SK-MEL-5 (cell line): ENCODE measurements at regions not wholly inside any gene's neighbourhood (a gene's known extent, or its start where the extent isn't known, plus 50 kb on each side); places are given as distances from the start of the nearest gene placed in this dataset.

Experiments used
- DNase-seq: peaks from one replicate; pipeline ENCODE4 v3.0.0-alpha.2; 2016; ENCODE audit warnings: low read depth, low spot score
- in situ Hi-C: cut with HindIII; loops from 2 replicates; pipeline ENCODE4 v1.10.0; 2016; ENCODE audit warnings: low sequenced_read_pairs, high pct_unique_total_duplicates, low pct_unique_long_range_greater_than_20kb

DNA sequence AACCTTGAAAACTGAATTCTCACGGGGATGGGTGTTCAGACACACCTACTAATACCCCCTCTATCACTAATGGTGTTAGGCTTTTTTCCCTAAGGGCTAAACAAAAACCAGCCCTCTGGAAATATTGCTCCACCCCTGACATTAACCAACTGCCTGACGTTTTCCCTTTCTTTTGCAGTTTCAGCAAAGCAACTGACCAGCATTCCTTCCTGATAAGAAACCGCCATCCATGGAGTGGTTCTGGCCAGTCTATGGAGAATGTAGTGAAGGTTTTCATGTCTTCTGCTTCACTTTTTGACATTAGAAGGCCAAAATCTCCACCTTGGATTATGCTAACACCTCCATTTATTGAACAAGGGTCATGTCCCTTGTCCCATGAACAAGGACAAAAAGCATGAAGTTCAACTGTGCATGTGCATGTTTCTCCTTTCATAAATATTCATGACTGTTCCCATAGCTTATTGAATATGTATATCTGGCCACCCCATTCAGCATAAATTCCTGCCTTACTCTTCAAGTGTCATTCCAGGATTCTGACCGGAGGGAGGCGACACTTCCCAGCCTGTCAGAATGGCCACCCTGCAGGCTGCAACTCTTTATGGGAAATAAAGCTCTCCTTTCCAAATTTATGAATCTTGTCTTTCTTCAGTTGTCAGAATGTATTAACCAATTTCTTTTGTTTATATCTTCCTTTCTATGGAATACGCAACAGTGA lies 314.3 kb downstream of the HHIPL2 start:
- in situ Hi-C loops, result no loop called here
- peak; percentile 48 for DNase-seq

DNA sequence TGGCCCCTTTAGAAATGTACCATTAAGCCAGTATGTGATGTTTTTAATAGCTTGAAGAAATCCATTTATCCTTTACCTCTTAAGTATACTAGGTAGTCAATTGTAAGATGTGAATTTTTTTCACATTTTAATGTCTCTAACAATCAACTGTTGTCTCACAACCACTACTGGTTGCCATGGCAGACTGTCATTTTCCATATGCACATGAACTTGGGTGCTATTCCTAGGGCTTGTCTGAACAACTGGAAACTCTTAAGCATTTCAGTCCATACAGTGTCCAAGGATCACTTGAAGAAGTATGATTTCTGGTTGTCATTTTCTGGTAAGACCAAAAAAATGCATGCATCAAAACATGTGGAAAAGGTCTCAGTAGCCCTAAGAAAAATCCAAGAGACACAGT lies 315.1 kb downstream of the HHIPL2 start:
- in situ Hi-C loops, result no loop called here
- no peak for DNase-seq

DNA sequence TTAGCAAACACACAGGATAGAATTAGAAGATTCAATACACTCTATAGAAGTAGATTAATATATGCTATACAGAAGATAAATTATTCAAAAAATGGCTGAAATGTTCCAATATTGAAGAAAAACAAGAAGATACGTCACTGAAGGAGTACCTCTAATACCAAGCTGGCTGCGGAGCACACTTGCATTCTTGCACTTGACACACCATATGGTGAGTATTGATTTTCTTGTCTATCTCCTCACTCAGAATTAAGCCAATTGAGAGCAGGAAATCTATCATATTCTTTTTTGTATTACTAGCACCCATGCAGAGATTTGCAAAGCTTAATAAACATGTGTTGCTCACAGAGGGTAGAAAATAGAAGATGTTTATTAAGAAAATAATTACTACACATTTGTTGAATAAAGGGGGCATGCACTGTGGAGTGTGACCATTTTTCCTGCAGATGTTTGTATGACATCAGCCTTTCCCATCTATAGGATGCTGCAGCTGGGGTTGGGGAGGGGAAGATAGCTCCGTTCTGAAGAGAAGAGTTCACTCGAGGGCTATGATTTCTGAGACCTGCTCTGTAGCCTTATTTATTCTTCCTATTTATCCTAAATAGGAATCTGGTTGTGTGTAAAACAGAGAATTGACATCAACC lies 318.1 kb downstream of the HHIPL2 start:
- in situ Hi-C loops, result no loop called here
- DNase-seq, result no peak

DNA sequence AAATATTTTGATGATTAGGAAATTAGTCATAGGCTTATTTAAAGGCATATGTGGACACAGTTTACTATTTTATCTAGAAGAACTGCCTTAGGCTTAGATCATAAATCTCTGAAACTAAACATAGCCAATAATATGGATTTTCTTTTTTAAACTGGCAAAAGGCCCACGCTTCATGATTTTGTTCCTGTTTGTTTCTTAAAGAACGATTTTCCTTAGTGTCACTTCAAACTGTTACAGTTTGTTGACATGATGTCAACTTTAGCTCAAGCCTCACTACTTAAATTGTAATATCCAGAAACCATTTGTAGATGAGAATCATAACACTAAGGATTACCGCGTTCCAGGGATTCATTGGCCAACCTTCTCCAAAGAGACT lies 322.6 kb downstream of the HHIPL2 start:
- in situ Hi-C loops, result no loop called here
- DNase-seq, result no peak

DNA sequence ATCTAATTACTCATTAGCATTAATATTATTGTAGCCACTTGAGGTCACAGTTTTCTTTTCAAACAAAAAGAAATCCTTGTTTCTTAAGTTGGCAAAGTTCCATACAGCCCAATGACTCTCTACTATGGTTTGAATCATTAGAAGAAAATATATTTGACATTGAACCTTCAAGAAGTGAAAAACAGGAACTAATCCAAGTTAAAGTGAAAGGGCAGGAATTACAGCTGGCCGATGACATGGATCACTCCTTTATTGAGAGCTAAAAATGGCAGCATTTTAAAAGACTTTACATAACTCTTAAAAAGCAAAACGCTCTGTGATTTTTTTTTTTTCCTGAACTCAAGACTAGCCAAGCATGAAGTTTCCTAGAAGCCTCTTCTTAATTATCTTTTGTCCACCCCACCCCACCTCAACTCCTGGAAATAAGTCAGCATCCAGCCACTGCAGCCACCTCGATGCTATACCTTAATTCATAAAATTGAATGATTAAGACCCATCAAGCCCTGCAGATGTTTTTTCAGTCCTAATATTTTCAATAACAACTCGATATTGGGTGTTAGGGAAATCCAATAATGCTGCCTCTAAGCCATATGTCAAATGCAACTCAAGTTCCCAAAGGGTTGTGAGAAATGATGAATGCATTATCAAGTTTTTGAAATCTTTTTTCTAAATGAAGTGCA lies 323.1 kb downstream of the HHIPL2 start:
- DNase-seq, result no peak
- in situ Hi-C loops, result no loop called here

DNA sequence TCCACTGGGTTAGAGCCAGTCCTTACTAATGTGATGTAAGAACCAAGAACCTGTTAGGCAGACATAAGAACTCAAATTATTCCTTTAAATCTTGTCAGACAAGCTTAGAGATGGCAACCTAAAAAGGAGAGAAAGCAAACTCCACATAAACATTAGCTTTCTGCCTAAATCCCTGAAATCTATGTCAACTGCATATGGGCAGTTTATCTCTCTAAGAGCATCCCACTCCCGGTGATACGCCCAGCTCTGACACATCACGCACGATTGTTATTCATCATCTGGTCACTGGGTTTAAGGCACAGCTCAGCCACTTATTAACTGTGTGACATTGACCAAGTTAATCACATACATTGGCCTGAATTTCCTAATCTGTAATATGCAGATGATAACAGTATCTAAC lies 323.7 kb downstream of the HHIPL2 start:
- in situ Hi-C loops, result no loop called here
- DNase-seq, result no peak

DNA sequence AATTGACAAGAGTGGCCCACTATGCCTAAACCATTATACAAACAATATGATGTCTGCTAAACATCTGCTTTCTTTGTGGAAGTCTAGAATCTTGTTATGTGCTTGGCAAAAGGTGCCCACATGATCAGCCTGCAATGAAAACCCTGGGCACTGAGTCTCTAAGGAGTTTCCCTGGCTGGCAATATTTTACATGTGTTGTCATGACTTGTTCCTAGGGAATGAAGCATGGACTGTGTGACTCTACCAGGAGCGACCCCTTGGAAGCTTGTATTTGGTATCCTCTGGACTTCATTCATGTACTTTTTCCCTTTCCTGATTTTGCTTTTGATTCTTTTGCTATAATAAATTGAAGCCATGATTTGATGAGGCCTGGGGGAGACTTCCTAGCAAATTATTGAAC lies 324.9 kb downstream of the HHIPL2 start:
- in situ Hi-C loops, result no loop called here
- DNase-seq, result no peak

DNA sequence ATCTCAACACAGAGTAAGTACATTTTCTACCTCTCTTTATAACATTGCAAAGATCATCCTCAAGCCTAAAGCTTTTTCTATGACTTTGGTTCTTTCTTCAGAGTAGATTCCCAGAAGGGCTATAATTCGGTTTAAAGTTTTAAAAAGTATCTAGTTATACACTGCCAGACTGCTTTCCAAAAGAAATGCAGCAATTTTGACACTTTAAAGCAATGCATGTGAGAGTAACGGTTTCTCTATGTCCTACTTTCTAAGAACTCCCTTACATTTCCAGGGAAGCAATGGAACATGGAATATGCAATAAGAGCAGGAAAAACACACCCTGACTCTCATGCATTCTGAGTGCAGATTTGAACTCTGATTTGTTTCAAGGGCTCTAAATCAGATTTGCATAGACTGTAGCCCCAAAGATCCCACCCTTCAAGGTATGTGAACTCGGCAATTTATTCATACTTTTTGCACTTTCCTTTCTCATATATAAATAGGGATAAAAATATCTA lies 331.6 kb downstream of the HHIPL2 start:
- DNase-seq, result no peak
- in situ Hi-C loops, result no loop called here

DNA sequence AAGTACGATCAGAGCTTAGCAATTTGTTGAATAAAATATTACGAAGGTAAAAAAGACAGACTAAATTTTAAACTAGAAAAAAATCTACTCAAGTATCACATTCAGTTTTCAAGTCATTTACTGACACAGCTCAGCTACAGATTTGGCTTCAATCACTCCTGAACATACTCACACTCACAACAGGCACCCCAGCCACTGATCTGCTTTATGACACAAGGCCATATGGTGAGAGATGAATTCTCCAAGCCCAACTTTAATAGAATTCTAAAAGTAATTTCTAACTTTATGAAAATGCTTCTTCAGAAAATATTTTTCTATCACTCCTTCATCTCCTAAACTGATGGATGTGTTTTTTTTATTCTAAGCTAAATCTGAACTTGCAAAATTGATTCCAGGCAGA lies 337.1 kb downstream of the HHIPL2 start:
- in situ Hi-C loops, result no loop called here
- no peak for DNase-seq

DNA sequence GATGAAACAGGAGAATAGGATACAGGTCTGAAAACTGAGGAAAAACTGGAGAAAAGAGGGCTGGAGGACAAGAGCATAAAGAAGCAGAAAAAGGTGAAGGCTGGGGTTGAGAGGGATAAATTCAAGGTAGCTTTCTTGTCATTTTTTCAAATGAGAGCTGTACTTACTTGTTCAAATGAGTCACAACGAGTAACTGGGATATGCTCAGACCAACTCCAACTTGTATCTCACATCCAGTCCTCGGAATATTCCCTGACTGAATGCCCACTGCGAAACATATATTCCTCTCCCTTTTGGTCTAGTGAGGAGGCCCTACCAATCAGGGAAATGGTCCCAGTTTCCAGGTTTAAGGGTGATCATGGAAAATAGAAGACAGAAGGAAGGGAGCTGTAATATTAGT lies 343.4 kb downstream of the HHIPL2 start:
- DNase-seq, result no peak
- in situ Hi-C loops, result no loop called here

DNA sequence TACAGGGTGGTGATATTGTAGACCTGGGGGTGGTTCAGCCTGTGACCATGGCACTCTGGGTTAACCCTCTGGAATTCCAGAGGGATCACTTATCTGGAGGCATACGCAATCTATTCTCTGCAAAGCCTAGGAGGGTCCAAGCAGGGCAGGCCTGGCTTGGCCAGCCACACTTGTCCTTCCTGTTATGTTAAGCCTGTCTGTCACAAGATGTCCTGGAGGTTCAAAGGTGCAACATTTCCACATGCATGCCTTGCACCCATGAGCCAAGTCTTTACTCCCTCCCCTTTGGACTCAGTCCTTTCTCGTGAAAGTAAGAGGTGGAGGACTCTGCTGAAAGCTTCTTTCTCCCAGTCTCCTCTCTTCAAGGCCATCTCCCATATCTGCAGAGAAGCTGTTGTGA lies 345.1 kb downstream of the HHIPL2 start:
- DNase-seq, result no peak
- in situ Hi-C loops, result no loop called here

DNA sequence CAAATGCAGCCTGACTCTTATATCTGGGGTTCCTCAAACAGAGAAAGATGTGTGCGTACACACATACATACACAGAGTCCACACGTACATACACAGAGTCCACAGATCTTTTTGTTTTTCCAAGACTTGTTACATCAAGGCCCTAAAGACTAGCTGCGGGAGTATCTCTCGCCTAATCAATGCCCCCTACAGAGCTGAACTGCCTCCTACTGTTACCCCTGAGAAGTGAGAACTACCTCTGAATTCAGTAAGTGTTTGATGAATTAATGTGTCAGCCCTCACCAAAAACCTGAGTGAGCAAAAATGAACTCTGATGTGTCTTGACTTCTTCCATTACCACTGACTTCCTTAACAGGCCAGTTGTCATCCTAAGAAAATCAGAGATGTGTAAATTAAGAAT lies 351.2 kb downstream of the HHIPL2 start:
- no peak for DNase-seq
- in situ Hi-C loops, result no loop called here

DNA sequence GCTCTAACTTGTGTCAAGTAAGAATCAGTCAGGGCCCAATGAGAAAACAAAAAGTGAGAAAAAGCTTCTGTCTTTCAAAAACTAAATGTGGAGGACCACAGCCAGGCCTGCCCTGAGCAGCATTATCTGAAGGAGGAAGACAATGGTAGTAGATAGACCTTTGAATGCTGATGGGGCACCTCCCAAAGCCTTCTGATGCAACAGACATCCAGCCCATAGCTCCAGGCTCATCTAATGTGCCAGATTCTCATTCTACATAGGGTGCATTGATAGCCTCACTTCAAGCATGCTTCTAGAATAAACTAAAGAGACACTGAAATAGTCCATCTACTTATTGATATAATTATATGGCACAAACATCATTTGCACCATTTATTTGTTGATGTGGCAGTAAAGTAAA lies 351.6 kb downstream of the HHIPL2 start:
- no peak for DNase-seq
- in situ Hi-C loops, result no loop called here

DNA sequence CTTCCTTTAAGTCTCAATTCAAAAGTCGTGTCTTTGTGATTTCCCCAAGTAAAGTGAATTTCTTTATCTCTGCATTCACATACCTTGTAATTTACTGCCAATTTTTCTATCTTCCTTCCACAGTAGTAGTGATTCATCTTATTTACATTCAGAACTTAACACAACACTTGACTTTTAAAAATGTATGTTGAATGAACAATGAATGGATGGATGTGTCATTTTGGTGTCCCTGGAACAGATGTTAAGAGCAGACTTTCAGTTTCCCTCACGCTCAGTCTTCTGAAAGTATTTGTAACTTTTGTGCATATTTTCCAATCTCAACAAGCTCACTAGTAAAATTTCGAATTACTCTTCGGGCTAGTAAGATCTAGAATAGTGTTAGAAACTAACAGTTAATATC lies 352.0 kb downstream of the HHIPL2 start:
- in situ Hi-C loops, result no loop called here
- DNase-seq, result no peak

DNA sequence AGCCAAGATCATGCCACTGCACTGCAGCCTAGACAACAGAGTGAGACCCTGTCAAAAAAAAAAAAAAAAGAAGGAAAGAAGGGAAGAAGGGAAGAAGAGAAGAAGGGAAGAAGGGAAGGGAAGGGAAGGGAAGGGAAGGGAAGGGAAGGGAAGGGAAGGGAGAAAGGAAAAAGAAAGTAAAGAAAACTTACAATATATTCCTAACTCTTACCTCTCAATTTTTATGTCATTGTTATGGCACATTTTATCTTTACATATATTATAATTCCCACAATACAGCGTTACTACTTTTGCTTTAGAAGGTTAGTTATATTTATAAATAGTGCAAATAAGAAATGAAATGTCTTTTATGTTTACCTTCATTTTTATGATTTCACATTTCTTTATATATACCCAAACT lies 358.7 kb downstream of the HHIPL2 start:
- in situ Hi-C loops, result no loop called here

DNA sequence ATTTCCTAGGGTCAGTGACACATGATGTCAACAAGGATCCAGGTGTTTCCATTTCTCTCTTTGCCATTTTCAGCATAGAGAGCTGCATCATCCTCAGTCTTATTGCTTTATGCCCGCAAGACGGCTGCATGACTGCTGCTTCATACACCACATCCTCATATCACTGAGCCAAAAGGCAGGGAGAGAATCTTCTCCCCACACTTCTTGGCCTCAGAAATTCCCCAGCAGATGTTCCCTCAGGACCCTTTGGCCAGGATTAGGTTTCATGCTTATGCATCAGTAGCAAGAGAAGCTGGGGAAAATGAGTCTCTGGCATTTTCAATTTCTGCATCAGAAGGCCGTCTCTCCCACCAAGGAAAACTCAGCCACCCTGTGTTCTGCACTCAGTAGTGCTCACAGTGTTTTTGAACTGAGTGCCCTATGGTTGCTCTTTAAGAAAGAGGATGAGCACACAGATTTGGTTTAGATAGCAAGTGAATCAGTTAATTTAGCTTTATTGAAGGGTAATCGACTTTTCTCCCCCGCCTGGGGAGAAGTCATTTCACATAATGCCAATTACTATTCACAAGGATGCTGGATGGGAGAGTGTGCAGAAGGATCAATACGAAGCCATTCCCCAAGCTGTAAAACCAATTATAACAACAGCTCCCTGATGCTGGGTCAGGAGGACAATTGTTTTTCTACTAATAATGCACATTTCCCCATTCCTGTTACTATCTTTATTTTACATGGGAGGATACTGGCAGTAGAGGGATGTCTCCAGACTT lies 360.2 kb downstream of the HHIPL2 start:
- in situ Hi-C loops, result no loop called here
- no peak for DNase-seq

More for the DNA sequence above, 358.7 kb downstream of the HHIPL2 start:
- no peak for DNase-seq

DNA sequence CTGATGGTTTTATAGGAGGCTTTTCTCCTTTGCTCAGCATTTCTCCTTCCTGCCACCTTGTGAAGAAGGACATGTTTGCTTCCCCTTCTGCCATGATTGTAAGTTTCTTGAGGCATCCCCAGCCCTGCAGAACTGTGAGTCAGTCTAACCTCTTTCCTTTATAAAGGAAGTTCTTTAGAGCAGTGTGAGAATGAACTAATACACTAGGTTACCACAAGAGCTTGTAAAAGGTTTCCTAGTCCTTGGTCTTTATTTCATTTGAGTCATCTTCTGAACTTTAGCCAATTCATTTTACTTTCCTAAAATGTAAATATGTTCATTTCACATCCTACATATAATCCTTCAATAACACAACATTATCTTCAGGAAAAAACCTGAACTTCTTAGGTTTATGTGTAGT lies 365.3 kb downstream of the HHIPL2 start:
- DNase-seq, result no peak
- in situ Hi-C loops, result no loop called here

DNA sequence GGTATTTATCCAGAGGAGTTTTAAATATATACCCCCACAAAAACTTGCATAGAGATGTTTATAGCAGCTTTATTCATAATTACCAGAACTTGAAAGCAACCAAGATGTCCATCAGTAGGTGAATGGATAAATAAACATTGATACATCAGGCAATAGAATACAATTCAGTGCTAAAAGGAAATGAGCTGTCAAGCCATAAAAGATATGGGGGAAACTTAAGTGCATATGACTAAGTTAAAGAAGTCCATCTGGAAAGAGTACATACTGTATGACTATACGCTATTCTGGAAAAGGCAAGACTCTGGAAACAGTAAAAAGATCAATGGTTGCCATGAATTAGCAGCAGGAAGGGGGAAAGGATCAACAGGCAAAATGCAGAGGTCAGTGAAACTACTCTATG lies 366.7 kb downstream of the HHIPL2 start:
- in situ Hi-C loops, result no loop called here
- no peak for DNase-seq
